Suprapubic skin (tissue), 3 donors: ENCODE measurements at regions not wholly inside any gene's neighbourhood (a gene's known extent, or its start where the extent isn't known, plus 50 kb on each side); places are given as distances from the start of the nearest gene placed in this dataset.
"Not testable (repeated sequence)": the region's sequence is repeated elsewhere in the genome, so short reads cannot be mapped to it uniquely, and the experiment has no call there.

Experiments
- CTCF ChIP-seq, 2 donors: fragments of 200-600 bp in 1 of 2; fragments of 450-650 bp in 1 of 2; sonication (generic) in 1 of 2; IDR thresholded peaks; one replicate each; pipeline ENCODE4 v1.5.1; 2016 to 2019; ENCODE audit warnings: antibody characterized with exemption in 2 of 2, mild to moderate bottlenecking in 1 of 2, moderate library complexity in 1 of 2
- POLR2A ChIP-seq, 2 donors: fragments of 450-650 bp; IDR thresholded peaks; one replicate each; pipeline ENCODE4 v1.6.1; 2017; ENCODE audit warnings: antibody characterized with exemption in 2 of 2, mild to moderate bottlenecking in 2 of 2, moderate library complexity in 2 of 2

- not testable (repeated sequence) for TF ChIP-seq CTCF, POLR2A (IDR thresholded peaks at IDR 0.05)
These were observed 1930.8 kb downstream of the FOXD4L5 start for GRCh38 chr9:63354219-63354618.
